ENCODE measurements at regions not wholly inside any gene's neighbourhood (a gene's known extent, or its start where the extent isn't known, plus 50 kb on each side); places are given as distances from the start of the nearest gene placed in this dataset.
"Not testable (repeated sequence)": the region's sequence is repeated elsewhere in the genome, so short reads cannot be mapped to it uniquely, and the experiment has no call there.

DNA sequence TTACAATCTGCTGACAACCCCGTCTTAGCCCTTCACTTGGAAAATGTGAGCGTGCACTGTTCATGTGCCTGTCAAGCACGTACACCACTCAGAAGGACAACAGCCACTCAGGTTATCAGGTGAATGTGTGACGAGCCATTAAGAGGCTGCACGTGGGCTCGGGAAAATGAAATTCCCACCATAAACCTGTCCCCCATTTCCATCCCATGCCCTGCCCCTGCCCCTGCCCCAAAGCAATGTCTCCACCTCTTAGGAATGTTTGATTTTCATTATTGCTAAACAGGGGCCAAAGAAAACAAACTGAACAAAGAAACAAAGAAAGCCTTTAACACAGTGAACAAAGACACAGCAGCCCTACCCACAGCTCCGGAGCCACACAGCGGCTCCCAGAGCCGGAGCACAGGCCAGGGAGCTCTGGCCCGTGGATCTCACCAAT is 90.5 kb downstream of the TMEM18 start:
- no peak overlapping the region for H3K4me3 ChIP-seq (ENCODE audit: low read depth, low read length)
- POLR2A ChIA-PET = no interaction called here
- TF ChIP-seq, protein P1, sequence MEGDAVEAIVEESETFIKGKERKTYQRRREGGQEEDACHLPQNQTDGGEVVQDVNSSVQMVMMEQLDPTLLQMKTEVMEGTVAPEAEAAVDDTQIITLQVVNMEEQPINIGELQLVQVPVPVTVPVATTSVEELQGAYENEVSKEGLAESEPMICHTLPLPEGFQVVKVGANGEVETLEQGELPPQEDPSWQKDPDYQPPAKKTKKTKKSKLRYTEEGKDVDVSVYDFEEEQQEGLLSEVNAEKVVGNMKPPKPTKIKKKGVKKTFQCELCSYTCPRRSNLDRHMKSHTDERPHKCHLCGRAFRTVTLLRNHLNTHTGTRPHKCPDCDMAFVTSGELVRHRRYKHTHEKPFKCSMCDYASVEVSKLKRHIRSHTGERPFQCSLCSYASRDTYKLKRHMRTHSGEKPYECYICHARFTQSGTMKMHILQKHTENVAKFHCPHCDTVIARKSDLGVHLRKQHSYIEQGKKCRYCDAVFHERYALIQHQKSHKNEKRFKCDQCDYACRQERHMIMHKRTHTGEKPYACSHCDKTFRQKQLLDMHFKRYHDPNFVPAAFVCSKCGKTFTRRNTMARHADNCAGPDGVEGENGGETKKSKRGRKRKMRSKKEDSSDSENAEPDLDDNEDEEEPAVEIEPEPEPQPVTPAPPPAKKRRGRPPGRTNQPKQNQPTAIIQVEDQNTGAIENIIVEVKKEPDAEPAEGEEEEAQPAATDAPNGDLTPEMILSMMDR (IDR thresholded peaks at IDR 0.05; ENCODE audit: insufficient read depth, low read length, missing control alignments) = no peak
- no peak for DNase-seq (ENCODE audit: low read depth, low spot score)
- CTCF ChIA-PET = no interaction called here

DNA sequence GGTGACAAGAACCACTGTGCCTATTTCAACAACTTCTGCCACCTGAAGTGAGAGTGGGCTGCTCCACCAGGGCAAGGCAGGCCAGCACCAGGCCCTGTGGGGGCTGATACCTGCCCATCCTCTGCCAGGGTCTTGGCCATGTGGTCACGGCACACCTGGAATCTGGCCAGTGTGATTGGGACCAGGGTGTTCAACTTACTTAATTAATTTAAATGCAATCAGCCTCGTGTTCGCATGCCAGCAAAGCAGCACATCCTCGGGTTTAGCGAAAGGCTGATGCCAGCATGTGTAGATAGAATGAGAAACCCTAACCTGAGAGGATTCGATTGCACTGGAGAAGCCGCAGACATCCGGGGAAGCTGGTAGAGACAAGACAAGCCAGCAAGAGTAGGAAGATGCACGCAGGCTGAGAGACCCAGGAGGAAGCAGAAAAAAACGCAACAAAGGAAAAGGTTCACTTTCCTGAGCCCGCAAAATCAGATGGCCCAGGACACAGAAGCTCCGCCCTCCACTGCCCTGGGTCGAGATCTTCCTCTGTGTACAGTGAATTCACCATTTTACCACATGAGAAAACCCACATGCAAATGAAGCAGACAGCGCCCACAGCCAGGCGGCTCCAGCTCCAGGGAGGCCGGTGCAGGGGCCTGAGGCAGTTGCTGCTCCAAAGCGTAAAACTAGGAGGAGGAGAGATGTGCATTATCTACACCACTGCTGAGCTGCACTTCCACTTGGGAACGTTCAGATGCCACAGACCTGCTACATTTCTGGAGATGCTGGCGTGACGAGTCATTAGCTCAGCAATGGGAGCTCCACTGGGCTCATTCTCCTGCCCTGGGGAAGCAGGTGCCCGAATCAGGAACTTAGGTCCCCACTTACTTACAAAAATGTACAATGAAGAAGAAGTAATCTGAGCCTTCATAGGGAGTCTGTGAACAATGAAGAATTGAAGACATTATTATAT is 92.1 kb downstream of the TMEM18 start:
- TF ChIP-seq, protein P1 (IDR thresholded peaks at IDR 0.05; ENCODE audit: insufficient read depth, low read length, missing control alignments) = no peak
- ChIA-PET POLR2A (no interaction called here), CTCF (no interaction called here)
- H3K4me3 ChIP-seq (ENCODE audit: low read depth, low read length) = no peak overlapping the region
- DNase-seq (ENCODE audit: low read depth, low spot score) = no peak

DNA sequence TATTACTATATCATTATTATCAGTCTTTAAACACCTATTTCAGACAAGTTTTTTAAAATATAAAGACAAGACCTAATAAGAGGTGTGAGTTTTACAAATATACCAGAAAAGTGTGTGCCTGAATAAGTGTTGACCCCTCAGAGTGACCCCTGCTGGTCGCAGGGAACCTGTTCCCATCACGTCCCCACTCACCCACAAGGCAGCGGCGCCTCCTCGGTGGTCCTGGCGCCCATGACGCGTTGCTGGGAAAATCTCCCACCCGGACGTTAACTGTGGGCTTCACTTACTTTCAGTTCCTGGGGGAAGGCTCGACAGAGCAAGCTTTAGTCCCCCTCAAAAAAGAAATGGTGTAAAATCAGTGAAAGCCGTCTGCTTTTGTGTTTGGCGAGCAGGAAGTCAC is 93.5 kb downstream of the TMEM18 start:
- POLR2A ChIA-PET = no interaction called here
- no peak overlapping the region for H3K4me3 ChIP-seq (ENCODE audit: low read depth, low read length)

DNA sequence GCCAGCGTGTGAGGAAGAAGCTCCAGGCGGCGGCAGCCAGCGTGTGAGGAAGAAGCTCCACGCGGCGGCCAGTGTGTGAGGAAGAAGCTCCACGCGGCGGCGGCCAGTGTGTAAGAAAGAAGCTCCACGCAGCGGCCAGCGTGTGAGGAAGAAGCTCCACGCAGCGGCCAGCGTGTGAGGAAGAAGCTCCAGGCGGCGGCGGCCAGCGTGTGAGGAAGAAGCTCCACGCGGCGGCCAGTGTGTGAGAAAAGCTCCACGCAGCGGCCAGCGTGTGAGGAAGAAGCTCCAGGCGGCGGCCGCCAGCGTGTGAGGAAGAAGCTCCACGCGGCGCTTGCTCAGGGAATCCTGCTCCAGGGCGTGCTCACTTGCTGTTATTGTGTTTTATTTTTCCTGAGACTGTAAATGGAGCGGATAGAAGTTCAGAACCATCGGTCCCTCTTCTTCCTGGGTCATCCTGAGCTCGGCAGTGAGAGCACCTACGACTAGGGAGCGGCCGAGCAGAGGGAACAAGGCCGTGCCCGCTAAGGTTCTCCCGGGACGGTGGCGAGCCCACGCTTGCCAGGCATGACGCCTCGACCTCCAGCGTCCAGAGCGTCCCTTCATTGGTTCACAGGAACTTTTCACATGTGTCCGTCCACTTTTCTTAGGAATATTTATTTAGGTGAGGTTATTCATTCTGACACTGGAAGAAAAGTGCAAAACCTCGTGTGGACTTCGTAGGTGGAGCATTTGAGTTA is 94.2 kb downstream of the TMEM18 start:
- ChIA-PET CTCF (no interaction called here), POLR2A (no interaction called here)
- no peak for DNase-seq (ENCODE audit: low read depth, low spot score)
- H3K4me3 ChIP-seq (ENCODE audit: low read depth, low read length) = no peak overlapping the region
- TF ChIP-seq, protein P1 (IDR thresholded peaks at IDR 0.05; ENCODE audit: insufficient read depth, low read length, missing control alignments) = no peak

More for the DNA sequence above, 93.5 kb downstream of the TMEM18 start:
- CTCF ChIA-PET = no interaction called here
- TF ChIP-seq, protein P1 (IDR thresholded peaks at IDR 0.05; ENCODE audit: insufficient read depth, low read length, missing control alignments) = no peak
- DNase-seq (ENCODE audit: low read depth, low spot score) = no peak

DNA sequence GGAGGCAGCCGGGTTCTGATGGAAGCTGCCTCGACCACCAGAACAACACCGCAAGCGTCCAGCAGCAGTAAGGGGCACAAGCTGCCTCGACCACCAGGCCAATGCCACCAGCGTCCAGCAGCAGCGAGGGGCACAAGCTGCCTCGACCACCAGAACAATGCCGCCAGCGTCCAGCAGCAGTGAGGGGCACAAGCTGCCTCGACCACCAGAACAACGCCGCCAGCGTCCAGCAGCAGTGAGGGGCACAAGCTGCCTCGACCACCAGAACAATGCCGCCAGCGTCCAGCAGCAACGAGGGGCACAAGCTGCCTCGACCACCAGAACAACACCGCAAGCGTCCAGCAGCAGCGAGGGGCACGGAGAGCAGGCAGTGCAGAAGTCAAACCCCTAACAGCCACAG is 94.9 kb downstream of the TMEM18 start:
- POLR2A ChIA-PET; H3K4me3 ChIP-seq (ENCODE audit: low read depth, low read length); CTCF ChIA-PET; DNase-seq (ENCODE audit: low read depth, low spot score): not testable (repeated sequence)

DNA sequence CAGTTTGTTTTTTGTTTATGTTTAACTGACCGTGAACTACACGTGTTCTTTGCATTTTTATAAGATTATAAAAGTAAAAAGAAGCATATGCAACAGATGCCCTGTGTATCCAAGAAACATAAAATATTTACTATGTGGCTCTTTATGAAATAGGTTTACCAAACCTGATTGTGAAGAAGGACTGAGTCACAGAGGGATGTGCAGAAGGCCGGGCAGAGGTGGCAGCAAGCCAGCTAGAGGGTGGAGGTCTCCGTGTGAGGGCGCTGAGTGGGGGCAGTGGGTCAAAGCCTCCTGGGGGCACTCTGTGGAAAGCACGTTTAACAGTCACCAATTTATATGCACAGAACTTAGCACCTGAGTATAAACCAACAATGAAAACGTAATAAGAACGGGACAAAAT is 97.2 kb downstream of the TMEM18 start:
- POLR2A ChIA-PET = no interaction called here

More for the DNA sequence above, 97.2 kb downstream of the TMEM18 start:
- no peak for DNase-seq (ENCODE audit: low read depth, low spot score)
- no peak overlapping the region for H3K4me3 ChIP-seq (ENCODE audit: low read depth, low read length)
- CTCF ChIA-PET = no interaction called here
- TF ChIP-seq, protein P1 (IDR thresholded peaks at IDR 0.05; ENCODE audit: insufficient read depth, low read length, missing control alignments) = no peak
